KMS-11 (cell line): ENCODE measurements at regions not wholly inside any gene's neighbourhood (a gene's known extent, or its start where the extent isn't known, plus 50 kb on each side); places are given as distances from the start of the nearest gene placed in this dataset.

Experiments
- H2AFZ ChIP-seq: fragments of 200-600 bp; sonication (generic); 2 replicates; pipeline ENCODE4 v1.6.1; 2016; ENCODE audit warnings: antibody characterized with exemption, mixed run types, low read depth
- H3K27ac ChIP-seq: fragments of 200-600 bp; sonication (generic); 2 replicates; pipeline ENCODE4 v1.6.1; 2016; ENCODE audit warnings: mild to moderate bottlenecking, mixed run types
- H3K27me3 ChIP-seq: fragments of 200-600 bp; sonication (generic); 2 replicates; pipeline ENCODE4 v1.6.1; 2017; ENCODE audit warnings: mild to moderate bottlenecking, low read depth, mixed run types, moderate library complexity; ENCODE audit not compliant: insufficient read depth
- H3K36me3 ChIP-seq: fragments of 200-600 bp; sonication (generic); 2 replicates; pipeline ENCODE4 v1.6.1; 2017; ENCODE audit warnings: mild to moderate bottlenecking, mixed run types; ENCODE audit not compliant: insufficient read depth
- H3K4me1 ChIP-seq: fragments of 200-600 bp; sonication (generic); 2 replicates; pipeline ENCODE4 v1.6.1; 2016; ENCODE audit warnings: mild to moderate bottlenecking, low read depth, mixed run types; ENCODE audit not compliant: poor library complexity, severe bottlenecking
- H3K4me2 ChIP-seq: fragments of 200-600 bp; sonication (generic); 2 replicates; pipeline ENCODE4 v1.7.0; 2016; ENCODE audit warnings: mild to moderate bottlenecking, mixed run types
- H3K4me3 ChIP-seq: fragments of 200-600 bp; sonication (generic); IDR thresholded peaks from 2 replicates; pipeline ENCODE4 v1.6.1; 2017; ENCODE audit warnings: low read depth, low read length, mixed read lengths; ENCODE audit not compliant: insufficient read depth
- H3K79me2 ChIP-seq: fragments of 200-600 bp; sonication (generic); 2 replicates; pipeline ENCODE4 v1.6.1; 2016; ENCODE audit warnings: low read depth, mixed run types; ENCODE audit not compliant: insufficient read depth
- H3K9ac ChIP-seq: fragments of 200-600 bp; sonication (generic); 2 replicates; pipeline ENCODE4 v1.6.1; 2016; ENCODE audit warnings: mild to moderate bottlenecking, mixed run types
- H4K20me1 ChIP-seq: fragments of 200-600 bp; sonication (generic); 2 replicates; pipeline ENCODE4 v1.6.1; 2016; ENCODE audit warnings: mild to moderate bottlenecking, mixed run types; ENCODE audit not compliant: insufficient read depth
- CTCF ChIP-seq: fragments of 200-600 bp; sonication (generic); conservative IDR thresholded peaks from 2 replicates; pipeline ENCODE4 v1.6.1; 2017; ENCODE audit warnings: low read depth, mild to moderate bottlenecking, antibody characterized with exemption, low read length, moderate library complexity, mixed read lengths

- H3K9ac ChIP-seq, result no peak overlapping the region
- H3K79me2 ChIP-seq, result no peaks in the 10 kb centered on the region
- H3K4me2 ChIP-seq, result no peak overlapping the region
- H3K36me3 ChIP-seq, result no peaks in the 10 kb centered on the region
- no peak overlapping the region for H3K4me3 ChIP-seq
- no peaks in the 10 kb centered on the region for H3K4me1 ChIP-seq
- no peaks in the 10 kb centered on the region for H3K27me3 ChIP-seq
- H3K27ac ChIP-seq, result no peak overlapping the region
- no peak for TF ChIP-seq CTCF
- no peak overlapping the region for H2AFZ ChIP-seq
- H4K20me1 ChIP-seq, result no peaks in the 10 kb centered on the region
These were observed 249.4 kb upstream of the UBE2E3 start for GRCh38 chr2:180730976-180731375.

- Histone ChIP-seq H4K20me1 (no peaks in the 10 kb centered on the region), H3K4me3 (no peak overlapping the region), H3K27me3 (no peaks in the 10 kb centered on the region), H3K4me2 (no peak overlapping the region), H3K4me1 (no peaks in the 10 kb centered on the region), H3K27ac (no peak overlapping the region), H3K79me2 (no peaks in the 10 kb centered on the region), H3K9ac (no peak overlapping the region), H2AFZ (no peak overlapping the region), H3K36me3 (no peaks in the 10 kb centered on the region)
- TF ChIP-seq CTCF, result no peak
These were observed 251.4 kb upstream of the UBE2E3 start for GRCh38 chr2:180728928-180729559.

GRCh38 chr2:180723712-180724111 lies 256.7 kb upstream of the UBE2E3 start:
- no peaks in the 10 kb centered on the region for H3K4me1 ChIP-seq
- no peak overlapping the region for H3K4me3 ChIP-seq
- H3K36me3 ChIP-seq, result no peaks in the 10 kb centered on the region
- H3K79me2 ChIP-seq, result no peaks in the 10 kb centered on the region
- H3K27ac ChIP-seq, result no peak overlapping the region
- H3K9ac ChIP-seq, result no peak overlapping the region
- no peak overlapping the region for H2AFZ ChIP-seq
- no peaks in the 10 kb centered on the region for H4K20me1 ChIP-seq
- TF ChIP-seq CTCF, result no peak
- H3K4me2 ChIP-seq, result no peak overlapping the region
- H3K27me3 ChIP-seq, result no peaks in the 10 kb centered on the region

- no peaks in the 10 kb centered on the region for H3K79me2 ChIP-seq
These were observed 257.7 kb upstream of the UBE2E3 start for GRCh38 chr2:180722551-180723239.

More at GRCh38 chr2:180722551-180723239, 257.7 kb upstream of the UBE2E3 start:
- Histone ChIP-seq H3K27ac (no peak overlapping the region), H3K4me3 (no peak overlapping the region), H3K4me2 (no peak overlapping the region), H2AFZ (no peak overlapping the region), H3K27me3 (no peaks in the 10 kb centered on the region), H3K36me3 (no peaks in the 10 kb centered on the region), H3K9ac (no peak overlapping the region), H3K4me1 (no peaks in the 10 kb centered on the region), H4K20me1 (no peaks in the 10 kb centered on the region)
- TF ChIP-seq CTCF, result no peak
